Endodermal cell (in vitro differentiated cells): ENCODE measurements at regions not wholly inside any gene's neighbourhood (a gene's known extent, or its start where the extent isn't known, plus 50 kb on each side); places are given as distances from the start of the nearest gene placed in this dataset.

Source experiments
- DNase-seq: peaks from one replicate; pipeline ENCODE4 v3.0.0-alpha.2; 2017
- H3K27ac ChIP-seq: 2 replicates; pipeline ENCODE4 v1.5.1; 2013; ENCODE audit warnings: mild to moderate bottlenecking, low read depth, low read length, moderate library complexity
- H3K27me3 ChIP-seq: 2 replicates; pipeline ENCODE4 v1.6.1; 2013; ENCODE audit warnings: mild to moderate bottlenecking, low read length, moderate library complexity; ENCODE audit not compliant: insufficient read depth, control insufficient read depth, poor library complexity, severe bottlenecking
- H3K36me3 ChIP-seq: 2 replicates; pipeline ENCODE4 v1.7.0; 2013; ENCODE audit warnings: mild to moderate bottlenecking, low read length, moderate library complexity; ENCODE audit not compliant: control insufficient read depth, insufficient read depth
- H3K4me1 ChIP-seq: one replicate; pipeline ENCODE4 v1.7.0; 2013; ENCODE audit warnings: low read length; ENCODE audit not compliant: control insufficient read depth, insufficient read depth
- H3K4me3 ChIP-seq: 2 replicates; pipeline ENCODE4 v1.5.1; 2013; ENCODE audit warnings: mild to moderate bottlenecking, low read length, moderate library complexity
- H3K9ac ChIP-seq: 2 replicates; pipeline ENCODE4 v1.6.1; 2013; ENCODE audit warnings: mild to moderate bottlenecking, low read length, moderate library complexity; ENCODE audit not compliant: poor library complexity, severe bottlenecking; ENCODE audit errors: extremely low read depth
- H3K9me3 ChIP-seq: 2 replicates; pipeline ENCODE4 v1.6.1; 2013; ENCODE audit warnings: mild to moderate bottlenecking, low read length, moderate library complexity; ENCODE audit not compliant: control insufficient read depth
- H3K27ac Mint-ChIP-seq: 2 replicates; pipeline ENCODE4 v1.8.0; 2020; ENCODE audit warnings: mixed read lengths
- H3K27me3 Mint-ChIP-seq: 2 replicates; pipeline ENCODE4 v1.8.0; 2021; ENCODE audit warnings: mild to moderate bottlenecking, mixed read lengths; ENCODE audit not compliant: insufficient read depth
- H3K36me3 Mint-ChIP-seq: 2 replicates; pipeline ENCODE4 v1.8.0; 2020; ENCODE audit warnings: low read depth, mixed read lengths
- H3K4me1 Mint-ChIP-seq: 2 replicates; pipeline ENCODE4 v1.8.0; 2020; ENCODE audit warnings: mixed read lengths
- H3K4me3 Mint-ChIP-seq: 2 replicates; pipeline ENCODE4 v1.8.0; 2020; ENCODE audit warnings: mild to moderate bottlenecking, moderate library complexity, mixed read lengths
- H3K9me3 Mint-ChIP-seq: 2 replicates; pipeline ENCODE4 v1.8.0; 2020; ENCODE audit warnings: mild to moderate bottlenecking, mixed read lengths
- CTCF ChIP-seq: fragments of 200-600 bp; sonication (generic); conservative IDR thresholded peaks from 2 replicates; pipeline ENCODE4 v1.5.0; 2021; ENCODE audit warnings: antibody characterized with exemption, mild to moderate bottlenecking
- WGBS, 2 experiments: methylation state at CpG; one replicate each; pipeline versions ENCODE4 v1.1.5 to v1.1.7; 2013; ENCODE audit warnings: missing lambda C conversion rate in 2 of 2, mixed read lengths in 1 of 2; ENCODE audit not compliant: insufficient coverage in 1 of 2, insufficient read length in 1 of 2; 5-methylcytosine and 5-hydroxymethylcytosine counted together

- Histone ChIP-seq H3K9ac (no peak overlapping the region), H3K4me1 (no peaks in the 10 kb centered on the region), H3K27me3 (no peaks in the 10 kb centered on the region), H3K4me3 (no peak overlapping the region), H3K36me3 (no peaks in the 10 kb centered on the region), H3K9me3 (no peaks in the 10 kb centered on the region), H3K27ac (no peak overlapping the region)
- H3K4me1 Mint-ChIP-seq = peaks cover 14% of the 10 kb centered on the region
- DNase-seq = no peak
- no peaks in the 10 kb centered on the region for H3K9me3 Mint-ChIP-seq
- no peaks in the 10 kb centered on the region for H3K36me3 Mint-ChIP-seq
- TF ChIP-seq CTCF = no peak
- H3K27ac Mint-ChIP-seq = no peak overlapping the region
- no peaks in the 10 kb centered on the region for H3K27me3 Mint-ChIP-seq
- no peak overlapping the region for H3K4me3 Mint-ChIP-seq
- WGBS, 2 experiments = 82 to 100% methylated on average over 1 of the region's 2 CpGs
Observed at GRCh38 chr12:19596434-19597166, 157.3 kb downstream of the AEBP2 start.

GRCh38 chr12:19597167-19598026 is 158.1 kb downstream of the AEBP2 start:
- no peak for TF ChIP-seq CTCF
- H3K4me3 Mint-ChIP-seq = no peak overlapping the region
- no peak overlapping the region for H3K9ac ChIP-seq
- peak overlapping the region; percentile 18 for H3K27ac Mint-ChIP-seq
- no peaks in the 10 kb centered on the region for H3K9me3 ChIP-seq
- no peak overlapping the region for H3K27ac ChIP-seq
- no peaks in the 10 kb centered on the region for H3K27me3 ChIP-seq
- H3K4me1 Mint-ChIP-seq = peaks cover 14% of the 10 kb centered on the region
- no peak overlapping the region for H3K4me3 ChIP-seq
- peak; percentile 76 for DNase-seq
- 56 to 65% methylated on average over 7 to 10 of the region's 10 CpGs for WGBS, 2 experiments
- H3K4me1 ChIP-seq = no peaks in the 10 kb centered on the region
- no peaks in the 10 kb centered on the region for H3K36me3 Mint-ChIP-seq
- H3K36me3 ChIP-seq = no peaks in the 10 kb centered on the region
- no peaks in the 10 kb centered on the region for H3K9me3 Mint-ChIP-seq
- no peaks in the 10 kb centered on the region for H3K27me3 Mint-ChIP-seq

GRCh38 chr12:19605720-19606119 is 166.4 kb downstream of the AEBP2 start:
- no peak overlapping the region for H3K27ac ChIP-seq
- H3K9me3 ChIP-seq = peaks cover under 1% of the 10 kb centered on the region
- Mint-ChIP-seq H3K27me3 (no peaks in the 10 kb centered on the region), H3K27ac (no peak overlapping the region), H3K4me3 (no peak overlapping the region), H3K4me1 (no peaks in the 10 kb centered on the region), H3K9me3 (peaks cover 4% of the 10 kb centered on the region), H3K36me3 (no peaks in the 10 kb centered on the region)
- no peak overlapping the region for H3K9ac ChIP-seq
- no peak for TF ChIP-seq CTCF
- DNase-seq = no peak
- H3K4me3 ChIP-seq = no peak overlapping the region
- no peaks in the 10 kb centered on the region for H3K4me1 ChIP-seq
- WGBS, 2 experiments = 94 to 100% methylated on average over 5 to 7 of the region's 7 CpGs
- H3K27me3 ChIP-seq = no peaks in the 10 kb centered on the region
- no peaks in the 10 kb centered on the region for H3K36me3 ChIP-seq
